ENCODE measurements at regions not wholly inside any gene's neighbourhood (a gene's known extent, or its start where the extent isn't known, plus 50 kb on each side); places are given as distances from the start of the nearest gene placed in this dataset.
"Not testable (repeated sequence)": the region's sequence is repeated elsewhere in the genome, so short reads cannot be mapped to it uniquely, and the experiment has no call there.

DNA sequence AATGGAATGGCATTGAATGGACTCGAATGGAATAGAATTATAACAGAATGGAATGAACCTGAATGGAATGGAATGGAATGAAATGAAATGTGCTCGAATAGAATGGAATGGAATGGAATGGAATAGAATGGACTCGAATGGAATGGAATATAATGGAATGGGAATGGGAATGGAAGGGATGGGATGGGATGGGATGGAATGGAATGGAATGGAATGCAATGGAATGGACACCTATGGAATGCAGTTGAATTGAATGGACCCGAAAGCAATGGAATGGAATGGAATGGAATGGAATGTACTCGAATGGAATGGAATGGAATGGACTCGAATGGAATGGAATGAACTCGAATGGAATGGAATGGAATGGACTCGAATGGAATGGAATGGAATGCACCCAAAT lies 98.1 kb upstream of the FBXO28 start:
- not testable (repeated sequence) for TF ChIP-seq EP300, POLR2A (IDR thresholded peaks at IDR 0.05)
- TF ChIP-seq, protein P1, sequence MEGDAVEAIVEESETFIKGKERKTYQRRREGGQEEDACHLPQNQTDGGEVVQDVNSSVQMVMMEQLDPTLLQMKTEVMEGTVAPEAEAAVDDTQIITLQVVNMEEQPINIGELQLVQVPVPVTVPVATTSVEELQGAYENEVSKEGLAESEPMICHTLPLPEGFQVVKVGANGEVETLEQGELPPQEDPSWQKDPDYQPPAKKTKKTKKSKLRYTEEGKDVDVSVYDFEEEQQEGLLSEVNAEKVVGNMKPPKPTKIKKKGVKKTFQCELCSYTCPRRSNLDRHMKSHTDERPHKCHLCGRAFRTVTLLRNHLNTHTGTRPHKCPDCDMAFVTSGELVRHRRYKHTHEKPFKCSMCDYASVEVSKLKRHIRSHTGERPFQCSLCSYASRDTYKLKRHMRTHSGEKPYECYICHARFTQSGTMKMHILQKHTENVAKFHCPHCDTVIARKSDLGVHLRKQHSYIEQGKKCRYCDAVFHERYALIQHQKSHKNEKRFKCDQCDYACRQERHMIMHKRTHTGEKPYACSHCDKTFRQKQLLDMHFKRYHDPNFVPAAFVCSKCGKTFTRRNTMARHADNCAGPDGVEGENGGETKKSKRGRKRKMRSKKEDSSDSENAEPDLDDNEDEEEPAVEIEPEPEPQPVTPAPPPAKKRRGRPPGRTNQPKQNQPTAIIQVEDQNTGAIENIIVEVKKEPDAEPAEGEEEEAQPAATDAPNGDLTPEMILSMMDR (IDR thresholded peaks at IDR 0.05): not testable (repeated sequence)

All from tibial nerve (tissue), 4 donors.